ENCODE measurements at regions not wholly inside any gene's neighbourhood (a gene's known extent, or its start where the extent isn't known, plus 50 kb on each side); places are given as distances from the start of the nearest gene placed in this dataset.

GRCh38 chr20:41782730-41783406, 164.7 kb upstream of the CHD6 start:
- no peaks in the 10 kb centered on the region for H3K4me1 ChIP-seq (ENCODE audit: control insufficient read depth in 5 of 5, insufficient read depth in 5 of 5, low read length in 5 of 5)
- peaks cover 0 to 5% (median 0%) of the 10 kb centered on the region in 5 donors for H3K9me3 ChIP-seq (ENCODE audit: control insufficient read depth in 5 of 5, low read length in 5 of 5)
- peaks cover 0 to 11% (median 5%) of the 10 kb centered on the region in 5 donors for H3K27me3 ChIP-seq (ENCODE audit: control insufficient read depth in 5 of 5, insufficient read depth in 4 of 5, low read length in 5 of 5)
- no peak overlapping the region for H3K9ac ChIP-seq (ENCODE audit: low read length in 5 of 5)
- no peak overlapping the region for H3K4me3 ChIP-seq (ENCODE audit: low read depth in 1 of 5, low read length in 5 of 5)
- no peaks in the 10 kb centered on the region for H3K36me3 ChIP-seq (ENCODE audit: control insufficient read depth in 5 of 5, insufficient read depth in 5 of 5, low read length in 5 of 5)
- no peak overlapping the region for H3K27ac ChIP-seq (ENCODE audit: low read depth, low read length)

DNA sequence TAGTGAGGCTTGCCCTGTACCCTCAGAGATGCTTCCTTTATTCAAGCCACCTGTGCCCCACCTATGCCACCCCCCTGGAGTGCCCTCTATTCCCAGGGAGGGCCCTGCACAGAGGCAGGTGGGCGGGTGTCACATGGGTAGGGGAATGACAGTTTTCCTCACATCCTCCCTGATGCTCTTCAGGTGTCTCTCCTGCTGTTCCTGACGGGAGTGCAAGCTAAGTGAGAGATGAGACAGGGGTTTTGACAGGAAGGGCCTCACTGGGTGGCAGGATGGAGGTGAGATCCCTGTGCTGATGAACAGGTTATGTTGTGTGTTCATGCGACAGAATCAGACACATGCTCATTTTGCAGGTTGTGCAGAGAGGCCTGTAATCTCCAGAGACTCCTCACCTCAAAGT, 164.1 kb upstream of the CHD6 start:
- Histone ChIP-seq H3K9ac (ENCODE audit: low read length in 5 of 5) (no peak overlapping the region), H3K9me3 (ENCODE audit: control insufficient read depth in 5 of 5, low read length in 5 of 5) (peaks cover 0 to 5% (median 0%) of the 10 kb centered on the region in 5 donors), H3K27me3 (ENCODE audit: control insufficient read depth in 5 of 5, insufficient read depth in 4 of 5, low read length in 5 of 5) (peaks cover 0 to 13% (median 5%) of the 10 kb centered on the region in 5 donors), H3K27ac (ENCODE audit: low read depth, low read length) (no peak overlapping the region), H3K4me1 (ENCODE audit: control insufficient read depth in 5 of 5, insufficient read depth in 5 of 5, low read length in 5 of 5) (no peaks in the 10 kb centered on the region), H3K36me3 (ENCODE audit: control insufficient read depth in 5 of 5, insufficient read depth in 5 of 5, low read length in 5 of 5) (no peaks in the 10 kb centered on the region), H3K4me3 (ENCODE audit: low read depth in 1 of 5, low read length in 5 of 5) (no peak overlapping the region)

GRCh38 chr20:41776421-41776820, 158.2 kb upstream of the CHD6 start:
- Histone ChIP-seq H3K36me3 (ENCODE audit: control insufficient read depth in 5 of 5, insufficient read depth in 5 of 5, low read length in 5 of 5) (no peaks in the 10 kb centered on the region), H3K27me3 (ENCODE audit: control insufficient read depth in 5 of 5, insufficient read depth in 4 of 5, low read length in 5 of 5) (peaks cover 3 to 16% (median 7%) of the 10 kb centered on the region in 5 donors), H3K4me3 (ENCODE audit: low read depth in 1 of 5, low read length in 5 of 5) (no peak overlapping the region), H3K9ac (ENCODE audit: low read length in 5 of 5) (no peak overlapping the region), H3K9me3 (ENCODE audit: control insufficient read depth in 5 of 5, low read length in 5 of 5) (peaks cover 0 to 5% (median 0%) of the 10 kb centered on the region in 5 donors), H3K27ac (ENCODE audit: low read depth, low read length) (no peak overlapping the region), H3K4me1 (ENCODE audit: control insufficient read depth in 5 of 5, insufficient read depth in 5 of 5, low read length in 5 of 5) (no peaks in the 10 kb centered on the region)

GRCh38 chr20:41774291-41774690, 156.1 kb upstream of the CHD6 start:
- Histone ChIP-seq H3K27me3 (ENCODE audit: control insufficient read depth in 5 of 5, insufficient read depth in 4 of 5, low read length in 5 of 5) (peaks cover 3 to 16% (median 8%) of the 10 kb centered on the region in 5 donors), H3K9me3 (ENCODE audit: control insufficient read depth in 5 of 5, low read length in 5 of 5) (no peaks in the 10 kb centered on the region), H3K36me3 (ENCODE audit: control insufficient read depth in 5 of 5, insufficient read depth in 5 of 5, low read length in 5 of 5) (no peaks in the 10 kb centered on the region), H3K27ac (ENCODE audit: low read depth, low read length) (no peak overlapping the region), H3K9ac (ENCODE audit: low read length in 5 of 5) (no peak overlapping the region), H3K4me3 (ENCODE audit: low read depth in 1 of 5, low read length in 5 of 5) (no peak overlapping the region), H3K4me1 (ENCODE audit: control insufficient read depth in 5 of 5, insufficient read depth in 5 of 5, low read length in 5 of 5) (no peaks in the 10 kb centered on the region)

- H3K4me3 ChIP-seq (ENCODE audit: low read depth in 1 of 5, low read length in 5 of 5): no peak overlapping the region
- H3K4me1 ChIP-seq (ENCODE audit: control insufficient read depth in 5 of 5, insufficient read depth in 5 of 5, low read length in 5 of 5): no peaks in the 10 kb centered on the region
- peaks cover 3 to 10% (median 4%) of the 10 kb centered on the region in 5 donors for H3K27me3 ChIP-seq (ENCODE audit: control insufficient read depth in 5 of 5, insufficient read depth in 4 of 5, low read length in 5 of 5)
- no peak overlapping the region for H3K27ac ChIP-seq (ENCODE audit: low read depth, low read length)
- no peaks in the 10 kb centered on the region for H3K9me3 ChIP-seq (ENCODE audit: control insufficient read depth in 5 of 5, low read length in 5 of 5)
- H3K9ac ChIP-seq (ENCODE audit: low read length in 5 of 5): no peak overlapping the region
- no peaks in the 10 kb centered on the region for H3K36me3 ChIP-seq (ENCODE audit: control insufficient read depth in 5 of 5, insufficient read depth in 5 of 5, low read length in 5 of 5)
These were observed 152.8 kb upstream of the CHD6 start for GRCh38 chr20:41770965-41771364.

DNA sequence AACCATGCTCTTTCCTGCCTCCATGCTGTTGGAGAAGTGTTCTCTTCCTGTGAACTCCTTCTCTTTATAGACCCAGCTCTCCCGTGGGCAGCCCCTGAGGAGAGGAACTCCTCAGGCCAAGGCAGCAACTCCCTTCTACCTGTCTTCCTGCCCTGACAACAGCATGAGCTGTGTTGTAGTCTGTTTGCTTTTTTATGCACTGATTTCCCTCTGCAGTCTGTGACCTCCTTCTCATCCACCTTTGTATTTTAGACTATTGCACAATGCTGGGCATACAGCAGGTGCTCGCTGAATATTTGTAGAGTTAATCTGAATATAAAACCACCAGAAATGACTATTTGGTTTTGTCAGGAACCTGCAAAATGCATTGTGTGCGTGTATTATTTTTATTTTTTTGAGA, 152.2 kb upstream of the CHD6 start:
- Histone ChIP-seq H3K36me3 (ENCODE audit: control insufficient read depth in 5 of 5, insufficient read depth in 5 of 5, low read length in 5 of 5) (no peaks in the 10 kb centered on the region), H3K4me1 (ENCODE audit: control insufficient read depth in 5 of 5, insufficient read depth in 5 of 5, low read length in 5 of 5) (no peaks in the 10 kb centered on the region), H3K27me3 (ENCODE audit: control insufficient read depth in 5 of 5, insufficient read depth in 4 of 5, low read length in 5 of 5) (peaks cover 3 to 10% (median 4%) of the 10 kb centered on the region in 5 donors), H3K4me3 (ENCODE audit: low read depth in 1 of 5, low read length in 5 of 5) (no peak overlapping the region), H3K9ac (ENCODE audit: low read length in 5 of 5) (no peak overlapping the region), H3K27ac (ENCODE audit: low read depth, low read length) (no peak overlapping the region), H3K9me3 (ENCODE audit: control insufficient read depth in 5 of 5, low read length in 5 of 5) (no peaks in the 10 kb centered on the region)

DNA sequence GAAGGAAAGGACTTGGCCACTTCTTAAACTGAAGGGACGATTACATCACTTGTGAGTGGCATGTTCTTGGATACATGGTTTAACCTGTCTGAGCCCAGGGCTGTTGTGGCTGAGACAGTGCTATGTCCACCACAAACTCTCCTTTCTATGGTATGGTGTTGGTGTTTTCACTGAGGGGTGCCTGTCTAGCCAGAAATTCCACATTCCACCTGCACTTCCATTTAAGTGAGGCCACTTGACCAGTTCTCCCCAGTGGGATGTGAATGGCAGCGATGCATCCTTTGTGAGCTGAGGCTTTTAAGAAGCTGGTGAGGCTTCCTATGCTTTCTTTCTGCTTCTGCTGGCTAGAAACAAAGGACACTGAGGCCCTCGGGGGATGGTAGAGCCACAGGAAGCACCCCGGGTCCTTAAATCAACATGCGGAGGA, 151.4 kb upstream of the CHD6 start:
- H3K27ac ChIP-seq (ENCODE audit: low read depth, low read length): no peak overlapping the region
- H3K4me3 ChIP-seq (ENCODE audit: low read depth in 1 of 5, low read length in 5 of 5): no peak overlapping the region
- H3K4me1 ChIP-seq (ENCODE audit: control insufficient read depth in 5 of 5, insufficient read depth in 5 of 5, low read length in 5 of 5): no peaks in the 10 kb centered on the region
- H3K36me3 ChIP-seq (ENCODE audit: control insufficient read depth in 5 of 5, insufficient read depth in 5 of 5, low read length in 5 of 5): no peaks in the 10 kb centered on the region
- no peak overlapping the region for H3K9ac ChIP-seq (ENCODE audit: low read length in 5 of 5)
- H3K27me3 ChIP-seq (ENCODE audit: control insufficient read depth in 5 of 5, insufficient read depth in 4 of 5, low read length in 5 of 5): peaks cover 3 to 10% (median 4%) of the 10 kb centered on the region in 5 donors
- no peaks in the 10 kb centered on the region for H3K9me3 ChIP-seq (ENCODE audit: control insufficient read depth in 5 of 5, low read length in 5 of 5)

GRCh38 chr20:41750137-41750536, 132.0 kb upstream of the CHD6 start:
- Histone ChIP-seq H3K9ac (ENCODE audit: low read length in 5 of 5) (no peak overlapping the region), H3K9me3 (ENCODE audit: control insufficient read depth in 5 of 5, low read length in 5 of 5) (no peaks in the 10 kb centered on the region), H3K27me3 (ENCODE audit: control insufficient read depth in 5 of 5, insufficient read depth in 4 of 5, low read length in 5 of 5) (peaks cover 3 to 12% (median 10%) of the 10 kb centered on the region in 5 donors), H3K4me1 (ENCODE audit: control insufficient read depth in 5 of 5, insufficient read depth in 5 of 5, low read length in 5 of 5) (no peaks in the 10 kb centered on the region), H3K27ac (ENCODE audit: low read depth, low read length) (no peak overlapping the region), H3K36me3 (ENCODE audit: control insufficient read depth in 5 of 5, insufficient read depth in 5 of 5, low read length in 5 of 5) (no peaks in the 10 kb centered on the region), H3K4me3 (ENCODE audit: low read depth in 1 of 5, low read length in 5 of 5) (no peak overlapping the region)

GRCh38 chr20:41748756-41749582, 130.8 kb upstream of the CHD6 start:
- Histone ChIP-seq H3K27me3 (ENCODE audit: control insufficient read depth in 5 of 5, insufficient read depth in 4 of 5, low read length in 5 of 5) (peaks cover 3 to 12% (median 10%) of the 10 kb centered on the region in 5 donors), H3K9me3 (ENCODE audit: control insufficient read depth in 5 of 5, low read length in 5 of 5) (no peaks in the 10 kb centered on the region), H3K9ac (ENCODE audit: low read length in 5 of 5) (no peak overlapping the region), H3K27ac (ENCODE audit: low read depth, low read length) (no peak overlapping the region), H3K36me3 (ENCODE audit: control insufficient read depth in 5 of 5, insufficient read depth in 5 of 5, low read length in 5 of 5) (no peaks in the 10 kb centered on the region), H3K4me1 (ENCODE audit: control insufficient read depth in 5 of 5, insufficient read depth in 5 of 5, low read length in 5 of 5) (no peaks in the 10 kb centered on the region), H3K4me3 (ENCODE audit: low read depth in 1 of 5, low read length in 5 of 5) (no peak overlapping the region)

DNA sequence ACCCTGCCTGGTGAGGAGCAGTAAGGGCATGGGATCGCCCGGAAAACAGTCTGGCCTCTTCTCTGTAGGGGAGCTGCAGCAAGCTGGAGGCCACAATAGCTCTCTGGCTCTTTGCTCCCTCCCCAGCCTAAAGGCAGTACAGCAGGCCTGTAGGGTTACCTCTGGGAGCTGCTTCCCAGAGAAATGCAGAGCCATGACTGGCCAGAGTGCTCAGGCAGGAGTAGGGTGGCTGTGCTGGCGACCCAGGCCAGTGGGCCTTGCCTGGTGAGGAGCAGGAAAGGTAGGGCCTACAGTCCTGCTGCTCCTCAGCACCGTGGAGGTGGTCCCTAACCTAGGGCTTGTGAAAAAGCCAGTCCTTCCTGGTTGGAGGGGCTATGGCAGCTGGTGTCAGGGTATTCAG, 129.9 kb upstream of the CHD6 start:
- Histone ChIP-seq H3K27ac (ENCODE audit: low read depth, low read length) (no peak overlapping the region), H3K9ac (ENCODE audit: low read length in 5 of 5) (no peak overlapping the region), H3K27me3 (ENCODE audit: control insufficient read depth in 5 of 5, insufficient read depth in 4 of 5, low read length in 5 of 5) (peaks cover 3 to 12% (median 10%) of the 10 kb centered on the region in 5 donors), H3K4me1 (ENCODE audit: control insufficient read depth in 5 of 5, insufficient read depth in 5 of 5, low read length in 5 of 5) (no peaks in the 10 kb centered on the region), H3K9me3 (ENCODE audit: control insufficient read depth in 5 of 5, low read length in 5 of 5) (no peaks in the 10 kb centered on the region), H3K36me3 (ENCODE audit: control insufficient read depth in 5 of 5, insufficient read depth in 5 of 5, low read length in 5 of 5) (no peaks in the 10 kb centered on the region), H3K4me3 (ENCODE audit: low read depth in 1 of 5, low read length in 5 of 5) (no peak overlapping the region)
